ENCODE measurements at regions not wholly inside any gene's neighbourhood (a gene's known extent, or its start where the extent isn't known, plus 50 kb on each side); places are given as distances from the start of the nearest gene placed in this dataset.

DNA sequence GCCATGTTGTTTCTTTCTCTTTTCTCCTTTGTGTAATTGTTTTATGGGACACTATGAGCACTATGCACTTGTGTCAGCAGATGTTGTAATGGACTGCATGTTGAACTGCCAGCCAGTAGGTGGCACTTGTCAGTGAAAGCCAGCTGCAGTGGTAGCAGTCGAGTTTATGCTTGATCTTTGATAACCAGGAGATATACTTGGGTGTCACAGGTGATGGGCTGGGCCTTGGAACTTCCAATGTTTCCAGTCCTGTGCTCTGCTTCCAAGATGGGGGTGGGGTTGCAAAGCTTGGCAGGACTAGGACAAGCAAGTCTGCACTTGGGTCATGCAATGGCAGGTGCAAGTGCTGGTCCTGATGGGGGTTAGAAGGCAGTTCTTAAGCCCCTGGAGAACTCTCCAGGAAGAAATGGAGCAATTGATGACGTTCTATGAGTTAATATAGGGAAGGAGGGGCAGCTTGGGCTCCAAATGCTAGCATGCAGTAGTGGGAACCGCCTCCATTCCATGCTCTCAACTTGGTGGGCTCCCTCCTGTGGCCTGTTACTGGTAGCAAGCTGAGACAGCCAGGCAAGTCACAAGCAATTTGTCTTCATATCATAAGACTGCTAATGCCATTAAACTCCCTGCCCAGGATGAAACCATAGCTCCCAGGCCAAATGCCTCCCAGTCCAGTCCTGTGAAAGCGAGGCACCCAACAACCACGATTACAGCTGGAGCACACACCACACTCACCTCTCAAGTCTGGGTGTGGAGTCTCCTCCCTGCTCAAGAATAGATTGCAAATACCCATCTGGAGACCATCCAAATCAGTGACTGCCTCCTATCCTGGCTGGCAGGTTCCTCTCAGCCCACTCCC, 287.2 kb downstream of the CGGBP1 start:
- H3K4me2 ChIP-seq (ENCODE audit: extremely low read depth, insufficient read depth, low read length) = no peak overlapping the region
- H3K79me2 ChIP-seq (ENCODE audit: control insufficient read depth, insufficient read depth, low read length) = no peaks in the 10 kb centered on the region
- TF ChIP-seq EZH2 (IDR thresholded peaks at IDR 0.05; ENCODE audit: low read length, missing control alignments) (no peak), CTCF (conservative IDR thresholded peaks at IDR 0.05 in 1 of 2, IDR thresholded peaks at IDR 0.05 in 1 of 2; ENCODE audit: low read depth in 1 of 2, low read length in 2 of 2) (peak in 1 of 2 donors; percentile 51)
- H3K9me3 ChIP-seq (ENCODE audit: control insufficient read depth, insufficient read depth, low read depth, low read length) = no peaks in the 10 kb centered on the region
- H4K20me1 ChIP-seq (ENCODE audit: control insufficient read depth, extremely low read depth, insufficient read depth, low read length) = no peaks in the 10 kb centered on the region
- no peaks in the 10 kb centered on the region for H3K27me3 ChIP-seq (ENCODE audit: control insufficient read depth, insufficient read depth, low read length)
- no peak overlapping the region for H3K9ac ChIP-seq (ENCODE audit: insufficient read depth, low read length)
- DNase-seq (ENCODE audit: low read depth in 2 of 2) = peak in 1 of 2 donors; percentile 8
- H3K4me3 ChIP-seq (replicated peaks in 1 of 4; ENCODE audit: control extremely low read depth in 1 of 4, insufficient read depth in 1 of 4, low read depth in 3 of 4, low read length in 4 of 4) = no peak overlapping the region
- H3K4me1 ChIP-seq (ENCODE audit: control insufficient read depth, extremely low read depth, insufficient read depth, low read length) = no peaks in the 10 kb centered on the region
- H3K36me3 ChIP-seq (ENCODE audit: control insufficient read depth, insufficient read depth, low read length) = no peaks in the 10 kb centered on the region
- H2AFZ ChIP-seq (ENCODE audit: low read length) = no peak overlapping the region
- no peak overlapping the region for H3K27ac ChIP-seq (ENCODE audit: insufficient read depth, low read length)

DNA sequence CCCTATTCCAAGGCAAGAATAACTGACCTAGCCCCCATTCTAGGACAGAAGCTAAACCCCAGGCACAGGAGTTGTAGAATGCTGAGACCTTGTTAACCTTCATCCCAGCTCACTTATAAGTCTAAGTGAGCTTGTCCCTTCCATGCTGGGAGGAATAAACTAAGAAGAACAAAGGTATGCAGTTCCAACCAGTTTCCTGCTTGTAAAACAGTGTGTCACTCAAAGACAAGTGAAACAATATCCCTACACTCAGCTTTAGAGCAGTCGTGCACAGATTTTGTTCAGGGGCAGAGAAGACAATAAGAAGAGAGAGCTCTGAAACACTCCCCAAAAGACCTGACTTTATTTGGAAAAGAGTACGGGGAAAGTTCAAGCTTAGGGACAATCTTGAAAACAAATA, 292.1 kb downstream of the CGGBP1 start:
- Histone ChIP-seq H3K9me3 (ENCODE audit: control insufficient read depth, insufficient read depth, low read depth, low read length) (no peaks in the 10 kb centered on the region), H3K4me2 (ENCODE audit: extremely low read depth, insufficient read depth, low read length) (no peak overlapping the region), H3K36me3 (ENCODE audit: control insufficient read depth, insufficient read depth, low read length) (no peaks in the 10 kb centered on the region), H3K79me2 (ENCODE audit: control insufficient read depth, insufficient read depth, low read length) (no peaks in the 10 kb centered on the region), H3K4me1 (ENCODE audit: control insufficient read depth, extremely low read depth, insufficient read depth, low read length) (no peaks in the 10 kb centered on the region), H3K4me3 (replicated peaks in 1 of 4; ENCODE audit: control extremely low read depth in 1 of 4, insufficient read depth in 1 of 4, low read depth in 3 of 4, low read length in 4 of 4) (no peak overlapping the region), H4K20me1 (ENCODE audit: control insufficient read depth, extremely low read depth, insufficient read depth, low read length) (no peaks in the 10 kb centered on the region), H3K27me3 (ENCODE audit: control insufficient read depth, insufficient read depth, low read length) (no peaks in the 10 kb centered on the region), H3K9ac (ENCODE audit: insufficient read depth, low read length) (no peak overlapping the region), H3K27ac (ENCODE audit: insufficient read depth, low read length) (no peak overlapping the region), H2AFZ (ENCODE audit: low read length) (no peak overlapping the region)
- no peak for TF ChIP-seq EZH2 (IDR thresholded peaks at IDR 0.05; ENCODE audit: low read length, missing control alignments)
- no peak for TF ChIP-seq CTCF (conservative IDR thresholded peaks at IDR 0.05 in 1 of 2, IDR thresholded peaks at IDR 0.05 in 1 of 2; ENCODE audit: low read depth in 1 of 2, low read length in 2 of 2)
- DNase-seq (ENCODE audit: low read depth in 2 of 2) = no peak

DNA sequence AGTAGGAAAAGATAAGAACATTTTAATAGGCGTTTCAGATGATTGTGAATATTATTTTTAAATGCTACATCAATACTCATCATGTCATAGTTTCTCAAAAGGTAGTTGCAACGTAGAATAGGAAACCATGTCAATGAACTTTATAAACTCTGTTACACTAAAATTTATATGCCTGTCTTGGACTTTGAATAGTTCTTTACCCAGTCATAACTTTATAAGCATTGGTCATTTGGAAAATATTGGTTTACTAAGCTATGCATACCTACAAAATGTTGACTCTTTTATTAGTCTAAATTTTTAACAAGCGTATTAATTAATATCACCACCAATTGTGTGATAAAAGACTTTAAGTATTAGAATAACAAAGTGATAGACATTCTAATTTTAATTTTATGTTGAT, 293.5 kb downstream of the CGGBP1 start:
- no peaks in the 10 kb centered on the region for H3K79me2 ChIP-seq (ENCODE audit: control insufficient read depth, insufficient read depth, low read length)
- H3K4me1 ChIP-seq (ENCODE audit: control insufficient read depth, extremely low read depth, insufficient read depth, low read length) = no peaks in the 10 kb centered on the region
- H3K36me3 ChIP-seq (ENCODE audit: control insufficient read depth, insufficient read depth, low read length) = no peaks in the 10 kb centered on the region
- no peak overlapping the region for H2AFZ ChIP-seq (ENCODE audit: low read length)
- TF ChIP-seq CTCF (conservative IDR thresholded peaks at IDR 0.05 in 1 of 2, IDR thresholded peaks at IDR 0.05 in 1 of 2; ENCODE audit: low read depth in 1 of 2, low read length in 2 of 2) (no peak), EZH2 (IDR thresholded peaks at IDR 0.05; ENCODE audit: low read length, missing control alignments) (no peak)
- DNase-seq (ENCODE audit: low read depth in 2 of 2) = no peak
- H3K4me3 ChIP-seq (replicated peaks in 1 of 4; ENCODE audit: control extremely low read depth in 1 of 4, insufficient read depth in 1 of 4, low read depth in 3 of 4, low read length in 4 of 4) = no peak overlapping the region
- no peak overlapping the region for H3K9ac ChIP-seq (ENCODE audit: insufficient read depth, low read length)
- H3K27me3 ChIP-seq (ENCODE audit: control insufficient read depth, insufficient read depth, low read length) = no peaks in the 10 kb centered on the region
- no peak overlapping the region for H3K4me2 ChIP-seq (ENCODE audit: extremely low read depth, insufficient read depth, low read length)
- no peak overlapping the region for H3K27ac ChIP-seq (ENCODE audit: insufficient read depth, low read length)
- no peaks in the 10 kb centered on the region for H3K9me3 ChIP-seq (ENCODE audit: control insufficient read depth, insufficient read depth, low read depth, low read length)
- no peaks in the 10 kb centered on the region for H4K20me1 ChIP-seq (ENCODE audit: control insufficient read depth, extremely low read depth, insufficient read depth, low read length)

Measured in fibroblast of lung (primary cell).